ENCODE measurements at regions not wholly inside any gene's neighbourhood (a gene's known extent, or its start where the extent isn't known, plus 50 kb on each side); places are given as distances from the start of the nearest gene placed in this dataset.

GRCh38 chr19:30629086-30629485, 256.9 kb downstream of the ZNF536 start:
- no peak for DNase-seq (ENCODE audit: low read depth)

DNA sequence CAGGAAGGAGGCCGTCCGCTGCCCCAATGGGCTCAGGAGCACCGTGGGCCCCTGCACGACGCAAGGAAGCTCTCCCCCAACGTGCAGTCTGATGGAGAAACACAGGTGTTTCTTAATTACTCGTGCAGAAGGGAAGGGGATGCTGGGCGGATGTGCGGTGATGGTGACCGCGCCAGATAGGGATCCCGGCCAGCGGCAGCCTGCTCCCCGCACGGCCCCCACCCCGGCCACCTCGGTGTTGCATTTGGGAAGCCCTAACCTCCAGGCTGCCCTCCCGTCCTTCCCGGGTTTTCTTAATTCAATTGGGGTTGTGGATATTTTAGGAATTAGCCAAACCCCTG, 254.4 kb downstream of the ZNF536 start:
- no peak for DNase-seq (ENCODE audit: low read depth)

GRCh38 chr19:30625947-30626625, 253.9 kb downstream of the ZNF536 start:
- DNase-seq (ENCODE audit: low read depth), result no peak

- DNase-seq (ENCODE audit: low read depth), result no peak
Observed at GRCh38 chr19:30622276-30622675, 250.1 kb downstream of the ZNF536 start.

- no peak for DNase-seq (ENCODE audit: low read depth)
Observed at GRCh38 chr19:30621326-30621920, 249.2 kb downstream of the ZNF536 start.

DNA sequence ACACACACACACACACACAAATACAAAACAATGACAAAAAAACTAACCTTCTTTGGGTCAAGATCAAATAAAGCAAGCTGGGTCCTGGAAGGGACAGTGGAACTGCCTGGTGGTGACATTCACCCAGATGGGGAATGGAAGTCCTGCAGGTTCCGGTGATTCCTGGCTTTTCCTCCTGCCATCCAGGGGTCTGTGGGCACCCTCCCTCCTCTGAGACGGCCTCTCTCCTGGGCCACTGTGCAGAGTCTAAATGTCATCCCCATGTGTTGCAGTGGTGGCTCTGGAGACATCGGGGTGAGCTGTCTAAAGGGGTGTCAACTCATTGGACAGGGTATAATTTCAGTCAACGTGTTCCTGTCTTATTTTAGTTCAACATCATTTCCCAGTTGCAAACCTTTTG, 248.2 kb downstream of the ZNF536 start:
- no peak for DNase-seq (ENCODE audit: low read depth)

DNA sequence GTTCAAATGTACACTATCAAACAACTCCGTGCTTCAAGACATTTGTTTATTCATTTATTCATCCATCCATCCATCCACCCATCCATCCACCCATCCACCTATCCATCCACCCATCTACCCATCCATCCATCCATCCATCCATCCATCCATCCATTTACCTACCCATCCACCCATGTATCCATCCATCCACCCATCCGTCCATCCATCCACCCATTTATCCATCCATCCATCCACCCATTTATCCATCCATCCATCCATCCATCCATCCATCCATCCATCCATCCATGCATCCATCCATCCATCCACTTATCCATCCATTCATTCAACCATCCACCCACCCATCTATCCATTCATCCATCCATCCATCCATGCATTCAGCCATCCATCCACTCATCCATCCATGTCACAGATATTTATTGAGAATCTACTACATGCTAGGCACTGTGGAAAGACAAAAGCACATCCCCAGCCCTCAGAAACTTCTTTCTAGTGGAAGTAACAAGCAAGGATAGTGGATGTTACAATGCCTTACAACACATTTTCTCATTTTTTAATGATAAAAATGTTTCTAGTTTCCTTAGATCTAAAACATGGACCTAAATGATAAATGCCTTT, 237.6 kb downstream of the ZNF536 start:
- DNase-seq (ENCODE audit: low read depth), result no peak

DNA sequence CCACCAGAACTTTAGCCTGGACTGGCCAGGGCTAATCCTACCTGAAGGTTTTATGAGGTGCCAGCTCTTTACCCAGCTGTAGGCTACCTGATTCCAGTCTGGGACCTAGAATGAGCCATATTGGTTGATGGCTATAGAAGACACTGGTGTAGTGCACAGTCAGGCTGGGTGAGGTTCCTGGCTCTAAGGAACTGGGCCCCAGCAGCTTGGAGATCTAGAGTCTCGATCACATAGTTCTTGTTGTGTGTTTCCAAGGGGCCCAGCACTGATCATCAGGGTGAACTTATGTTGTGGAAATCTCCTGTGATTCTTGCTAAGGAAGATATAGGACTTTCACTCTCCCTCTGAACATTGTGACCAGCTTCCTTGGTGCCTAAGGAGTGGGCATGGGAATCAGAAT, 236.3 kb downstream of the ZNF536 start:
- no peak for DNase-seq (ENCODE audit: low read depth)

All from stimulated activated CD8-positive, alpha-beta memory T cell treated with anti-CD3 and anti-CD28 coated beads, Interleukin-15, amount 100 ng/mL, for 24 hours (primary cell).